ENCODE measurements at regions not wholly inside any gene's neighbourhood (a gene's known extent, or its start where the extent isn't known, plus 50 kb on each side); places are given as distances from the start of the nearest gene placed in this dataset.

- TF ChIP-seq CTCF (IDR thresholded peaks at IDR 0.05; ENCODE audit: insufficient read depth, low read length) (no peak), GABPA (IDR thresholded peaks at IDR 0.05; ENCODE audit: low read depth) (no peak)
Measured at GRCh38 chr9:95623640-95624039, 106.9 kb upstream of the PTCH1 start.

Data from HL-60 (cell line).